AG04449 (cell line): ENCODE measurements at regions not wholly inside any gene's neighbourhood (a gene's known extent, or its start where the extent isn't known, plus 50 kb on each side); places are given as distances from the start of the nearest gene placed in this dataset.

ENCODE experiments used
- CTCF ChIA-PET: fragments of 350-600 bp; formaldehyde crosslinking; extraction: SDS; loops from one replicate; lab custom pipeline; 2021; ENCODE audit warnings: antibody characterized with exemption; lab: Yijun Ruan, JAX
- POLR2A ChIA-PET: fragments of 400-600, 350-600 bp; formaldehyde crosslinking; extraction: SDS; loops from one replicate; lab custom pipeline; 2020; ENCODE audit warnings: antibody characterized with exemption, inconsistent platforms; lab: Yijun Ruan, JAX
- DNase-seq: peaks from one replicate; pipeline ENCODE4 v3.0.0-alpha.2; 2010; ENCODE audit warnings: low read depth, low spot score
- H3K4me3 ChIP-seq: 2 replicates; pipeline ENCODE4 v1.5.1; 2011; ENCODE audit warnings: low read depth, mild to moderate bottlenecking, control low read depth, low read length
- TF ChIP-seq, protein P1 (sequence below): IDR thresholded peaks from one replicate; pipeline ENCODE4 v1.5.1; 2011; ENCODE audit warnings: mild to moderate bottlenecking, moderate library complexity, low read length, control low read depth, inconsistent platforms; ENCODE audit not compliant: insufficient read depth; ENCODE audit errors: missing control alignments

- CTCF ChIA-PET, result interaction anchor here (0.7 to 1.3 kb wide), 3 partner anchors 20 to 403 kb away, joined by 3 read pairs; no protein-coding TSS in a partner anchor
- TF ChIP-seq, protein P1, sequence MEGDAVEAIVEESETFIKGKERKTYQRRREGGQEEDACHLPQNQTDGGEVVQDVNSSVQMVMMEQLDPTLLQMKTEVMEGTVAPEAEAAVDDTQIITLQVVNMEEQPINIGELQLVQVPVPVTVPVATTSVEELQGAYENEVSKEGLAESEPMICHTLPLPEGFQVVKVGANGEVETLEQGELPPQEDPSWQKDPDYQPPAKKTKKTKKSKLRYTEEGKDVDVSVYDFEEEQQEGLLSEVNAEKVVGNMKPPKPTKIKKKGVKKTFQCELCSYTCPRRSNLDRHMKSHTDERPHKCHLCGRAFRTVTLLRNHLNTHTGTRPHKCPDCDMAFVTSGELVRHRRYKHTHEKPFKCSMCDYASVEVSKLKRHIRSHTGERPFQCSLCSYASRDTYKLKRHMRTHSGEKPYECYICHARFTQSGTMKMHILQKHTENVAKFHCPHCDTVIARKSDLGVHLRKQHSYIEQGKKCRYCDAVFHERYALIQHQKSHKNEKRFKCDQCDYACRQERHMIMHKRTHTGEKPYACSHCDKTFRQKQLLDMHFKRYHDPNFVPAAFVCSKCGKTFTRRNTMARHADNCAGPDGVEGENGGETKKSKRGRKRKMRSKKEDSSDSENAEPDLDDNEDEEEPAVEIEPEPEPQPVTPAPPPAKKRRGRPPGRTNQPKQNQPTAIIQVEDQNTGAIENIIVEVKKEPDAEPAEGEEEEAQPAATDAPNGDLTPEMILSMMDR, result no peak
- POLR2A ChIA-PET, result no interaction called here
- DNase-seq, result no peak
- no peak overlapping the region for H3K4me3 ChIP-seq
Observed at GRCh38 chr6:150797949-150798348, 67.6 kb upstream of the MTHFD1L start.

GRCh38 chr6:150799276-150799805, 66.2 kb upstream of the MTHFD1L start:
- no peak overlapping the region for H3K4me3 ChIP-seq
- TF ChIP-seq, protein P1, result no peak
- ChIA-PET CTCF (interaction anchor here (1.2 to 1.6 kb wide), 2 partner anchors 16 to 381 kb away, joined by 3 to 4 read pairs; no protein-coding TSS in a partner anchor), POLR2A (no interaction called here)
- no peak for DNase-seq

- no peak for DNase-seq
- TF ChIP-seq, protein P1, result no peak
- ChIA-PET POLR2A (no interaction called here), CTCF (interaction anchor here (3.9 kb wide), 1 partner anchor 16 kb away, joined by 34 read pairs; no protein-coding TSS in a partner anchor)
- H3K4me3 ChIP-seq, result no peak overlapping the region
Observed at GRCh38 chr6:150800674-150801314, 64.7 kb upstream of the MTHFD1L start.

- POLR2A ChIA-PET, result no interaction called here
- H3K4me3 ChIP-seq, result no peak overlapping the region
- CTCF ChIA-PET, result interaction anchor here (1.3 kb wide), 1 partner anchor 11 kb away, joined by 5 read pairs; no protein-coding TSS in a partner anchor
- no peak for DNase-seq
- TF ChIP-seq, protein P1, result no peak
Observed at GRCh38 chr6:150806790-150807189, 58.7 kb upstream of the MTHFD1L start.

DNA sequence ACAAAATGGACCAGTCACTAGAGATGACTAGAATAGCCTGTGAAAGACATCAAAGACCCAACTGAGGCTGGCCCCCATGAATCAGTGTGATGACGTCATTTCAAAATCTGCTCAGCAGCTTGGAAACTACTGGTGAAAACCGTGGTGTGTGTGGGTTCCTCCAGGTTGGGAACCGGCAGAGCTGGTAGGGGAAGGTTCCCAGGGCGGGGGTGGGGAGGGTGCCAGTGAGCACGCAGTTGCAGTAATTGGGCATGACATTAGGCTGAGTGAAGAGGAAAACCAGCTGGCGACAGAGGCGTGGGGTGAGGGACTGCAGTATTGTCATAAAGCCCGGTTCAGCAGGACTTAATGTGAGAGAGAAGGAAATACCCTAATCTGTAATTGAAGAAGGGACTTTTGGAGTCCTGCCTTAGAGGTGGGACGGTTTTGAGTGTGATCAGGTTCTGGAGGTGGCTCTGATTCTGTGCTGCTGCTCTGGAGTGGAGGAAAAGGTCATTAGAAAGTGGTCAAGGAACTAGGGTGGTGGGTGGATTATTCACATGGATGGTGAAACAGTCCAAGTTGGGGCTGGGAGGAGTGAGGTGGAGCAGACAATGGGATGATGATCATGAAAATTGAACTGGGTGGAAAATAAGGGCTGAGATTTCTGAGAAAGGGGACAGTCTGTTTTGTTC, 52.0 kb upstream of the MTHFD1L start:
- no peak overlapping the region for H3K4me3 ChIP-seq
- POLR2A ChIA-PET, result no interaction called here
- TF ChIP-seq, protein P1, result no peak
- CTCF ChIA-PET, result interaction anchor here (0.7 to 9.2 kb wide), 9 partner anchors 12 to 1483 kb away, joined by 3 to 198 read pairs (median 4); no protein-coding TSS in a partner anchor
- no peak for DNase-seq

DNA sequence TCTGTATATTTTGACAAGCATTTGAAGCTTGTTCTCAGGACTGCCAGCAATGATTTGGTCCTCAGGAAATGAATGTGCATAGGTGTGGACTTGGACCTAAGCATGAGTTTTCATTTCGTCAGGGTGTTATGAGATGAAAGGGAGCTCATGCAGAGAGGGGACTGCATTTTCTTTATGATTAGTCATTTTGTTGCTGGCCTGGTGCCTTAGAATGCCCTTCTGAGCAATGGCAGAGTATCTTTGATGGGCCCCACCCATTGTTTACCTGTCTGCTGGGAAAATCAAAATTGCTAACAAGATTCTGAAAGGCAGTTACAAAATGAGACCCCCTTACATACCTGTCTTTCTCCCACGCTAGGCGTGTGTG, 51.5 kb upstream of the MTHFD1L start:
- TF ChIP-seq, protein P1, result no peak
- H3K4me3 ChIP-seq, result no peak overlapping the region
- CTCF ChIA-PET, result interaction anchor here (0.7 to 9.2 kb wide), 10 partner anchors 12 to 1482 kb away, joined by 3 to 198 read pairs (median 4); no protein-coding TSS in a partner anchor
- POLR2A ChIA-PET, result no interaction called here
- no peak for DNase-seq
